Tibial nerve (tissue), 4 donors: ENCODE measurements at regions not wholly inside any gene's neighbourhood (a gene's known extent, or its start where the extent isn't known, plus 50 kb on each side); places are given as distances from the start of the nearest gene placed in this dataset.

Source experiments
- CTCF ChIP-seq, 5 experiments: fragments of 200-600 bp in 3 of 5; fragments of 450-650 bp in 2 of 5; sonication (generic) in 3 of 5; IDR thresholded peaks; one replicate each; pipeline ENCODE4 v1.5.1; 2016 to 2019; ENCODE audit warnings: antibody characterized with exemption in 5 of 5, mild to moderate bottlenecking in 3 of 5, moderate library complexity in 2 of 5
- EP300 ChIP-seq, 2 donors: sonication (generic); formaldehyde crosslinking; IDR thresholded peaks; one replicate each; pipeline ENCODE4 v1.6.1; 2017; ENCODE audit warnings: antibody characterized with exemption in 2 of 2, mild to moderate bottlenecking in 1 of 2
- POLR2A ChIP-seq, 2 donors: fragments of 450-650 bp; IDR thresholded peaks; one replicate each; pipeline ENCODE4 v1.6.1; 2017; ENCODE audit warnings: antibody characterized with exemption in 2 of 2, mild to moderate bottlenecking in 2 of 2, moderate library complexity in 2 of 2

GRCh38 chr14:80379035-80379434 lies 167.7 kb upstream of the DIO2 start:
- TF ChIP-seq POLR2A (IDR thresholded peaks at IDR 0.05) (no peak), CTCF (IDR thresholded peaks at IDR 0.05) (no peak), EP300 (IDR thresholded peaks at IDR 0.05) (no peak)
